ENCODE measurements at regions not wholly inside any gene's neighbourhood (a gene's known extent, or its start where the extent isn't known, plus 50 kb on each side); places are given as distances from the start of the nearest gene placed in this dataset. TPM values are rescaled to one million over a fixed set of nuclear protein-coding genes. Genes with fewer than 3 reads are reported as not detected.

DNA sequence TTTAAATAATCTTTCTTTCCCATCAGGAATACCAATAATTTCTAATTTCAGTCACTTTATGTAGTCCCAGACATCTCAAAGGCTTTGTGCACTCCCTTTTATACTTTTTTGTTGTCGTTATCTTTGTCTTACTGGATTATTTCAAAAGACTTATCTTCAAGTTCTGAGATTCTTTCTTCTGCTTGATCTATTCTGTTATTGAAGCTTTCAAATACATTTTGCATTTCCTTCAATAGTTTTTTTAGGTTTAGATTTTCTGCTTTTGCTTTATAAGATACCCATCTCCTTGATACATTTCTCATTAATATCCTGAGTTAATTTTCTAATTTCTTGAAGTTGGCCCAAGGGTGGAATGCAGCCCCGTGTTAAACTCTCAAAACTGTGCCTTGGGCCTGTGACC is 432.4 kb downstream of the RIT2 start:
- no peak for DNase-seq (ENCODE audit: extremely low spot score)
- Histone ChIP-seq H3K4me1 (ENCODE audit: insufficient read depth) (no peaks in the 10 kb centered on the region), H3K27ac (ENCODE audit: low read depth) (no peak overlapping the region), H3K36me3 (ENCODE audit: insufficient read depth) (no peaks in the 10 kb centered on the region), H3K4me3 (ENCODE audit: low read depth, low read length) (no peak overlapping the region)
- WGBS: 81% methylated on average over 2 of the region's 2 CpGs

DNA sequence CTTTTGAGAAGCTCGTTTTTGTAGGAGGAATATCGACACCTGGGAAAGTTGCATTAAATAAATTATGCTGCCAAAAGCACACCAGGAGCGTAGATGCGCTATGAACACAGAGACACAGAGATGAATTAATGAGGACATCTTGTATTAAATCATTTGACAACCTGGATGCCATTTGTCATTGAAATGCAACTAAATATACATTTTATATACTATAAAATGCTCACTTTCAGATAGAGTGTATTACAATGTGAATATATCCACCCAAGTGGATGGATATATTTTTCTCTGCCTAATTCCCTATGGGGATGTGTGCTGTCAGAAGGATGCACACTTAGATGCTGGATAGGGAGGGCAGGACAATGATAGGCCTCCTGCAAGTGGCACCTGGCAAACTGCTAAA is 426.2 kb downstream of the RIT2 start:
- H3K36me3 ChIP-seq (ENCODE audit: insufficient read depth): no peaks in the 10 kb centered on the region
- no peak overlapping the region for H3K27ac ChIP-seq (ENCODE audit: low read depth)
- 90% methylated on average over 4 of the region's 4 CpGs for WGBS
- DNase-seq (ENCODE audit: extremely low spot score): no peak
- H3K4me1 ChIP-seq (ENCODE audit: insufficient read depth): no peaks in the 10 kb centered on the region
- H3K4me3 ChIP-seq (ENCODE audit: low read depth, low read length): no peak overlapping the region

Small RNA genes lying in the stretch of these regions (small RNA-seq; reads per million reads assigned to genes)
- not detected for gene RNA5SP454

Measured in urinary bladder (tissue), 4 donors.